Esophagus muscularis mucosa (tissue), 3 donors: ENCODE measurements at regions not wholly inside any gene's neighbourhood (a gene's known extent, or its start where the extent isn't known, plus 50 kb on each side); places are given as distances from the start of the nearest gene placed in this dataset.

ENCODE experiments used
- CTCF ChIP-seq, 3 experiments: fragments of 200-600 bp in 2 of 3; fragments of 450-650 bp in 1 of 3; sonication (generic) in 2 of 3; IDR thresholded peaks; one replicate each; pipeline ENCODE4 v1.5.1; 2017 to 2019; ENCODE audit warnings: antibody characterized with exemption in 3 of 3, mild to moderate bottlenecking in 2 of 3, moderate library complexity in 1 of 3
- POLR2A ChIP-seq: fragments of 450-650 bp; IDR thresholded peaks from one replicate; pipeline ENCODE4 v1.6.1; 2017; ENCODE audit warnings: antibody characterized with exemption, moderate library complexity, mild to moderate bottlenecking, low read depth
- POLR2AphosphoS5 ChIP-seq, 2 donors: sonication (generic); formaldehyde crosslinking; IDR thresholded peaks; one replicate each; pipeline ENCODE4 v1.6.1; 2017; ENCODE audit warnings: antibody characterized with exemption in 2 of 2

DNA sequence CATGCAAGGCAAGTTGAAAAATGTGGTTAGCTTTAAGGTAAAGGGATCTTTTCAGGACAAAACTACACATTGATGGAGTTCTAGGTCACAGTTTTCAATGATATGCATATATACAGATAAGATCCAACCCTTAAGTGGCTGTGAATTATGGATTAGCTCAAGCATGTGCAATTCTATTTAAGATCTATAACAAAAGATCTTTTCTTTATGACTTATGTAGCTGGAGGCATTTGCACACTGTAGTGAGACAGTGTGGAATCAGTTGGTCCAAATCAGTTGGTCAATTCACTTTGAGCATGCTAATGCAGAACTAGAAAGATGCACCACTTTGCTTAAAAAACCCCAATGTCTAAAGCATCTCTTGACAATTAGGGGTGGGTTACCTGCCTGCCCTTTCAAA, 417.1 kb upstream of the ZEB2 start:
- no peak for TF ChIP-seq POLR2A
- no peak for TF ChIP-seq CTCF (IDR thresholded peaks at IDR 0.05)
- TF ChIP-seq POLR2AphosphoS5 (IDR thresholded peaks at IDR 0.05) = no peak
